CD4-positive, alpha-beta T cell treated with Interleukin-4 for 4 hours (primary cell): ENCODE measurements at regions not wholly inside any gene's neighbourhood (a gene's known extent, or its start where the extent isn't known, plus 50 kb on each side); places are given as distances from the start of the nearest gene placed in this dataset.

Experiments
- DNase-seq: peaks from one replicate; pipeline ENCODE4 v3.0.0-alpha.2; 2020

- no peak for DNase-seq
Observed at GRCh38 chr2:240325016-240326007, 110.2 kb upstream of the GPC1 start.

GRCh38 chr2:240326246-240326645 lies 109.2 kb upstream of the GPC1 start:
- no peak for DNase-seq

- no peak for DNase-seq
Observed at GRCh38 chr2:240326886-240327285, 108.6 kb upstream of the GPC1 start.

GRCh38 chr2:240327566-240327965 lies 107.9 kb upstream of the GPC1 start:
- no peak for DNase-seq

GRCh38 chr2:240328526-240328925 lies 106.9 kb upstream of the GPC1 start:
- no peak for DNase-seq

GRCh38 chr2:240329116-240329665 lies 106.3 kb upstream of the GPC1 start:
- DNase-seq = no peak

GRCh38 chr2:240329778-240330177 lies 105.7 kb upstream of the GPC1 start:
- no peak for DNase-seq

- no peak for DNase-seq
Observed at GRCh38 chr2:240333985-240334384, 101.5 kb upstream of the GPC1 start.

GRCh38 chr2:240335061-240335460 lies 100.4 kb upstream of the GPC1 start:
- no peak for DNase-seq

- DNase-seq = no peak
Observed at GRCh38 chr2:240336820-240337427, 98.5 kb upstream of the GPC1 start.

GRCh38 chr2:240338274-240338673 lies 97.2 kb upstream of the GPC1 start:
- no peak for DNase-seq

GRCh38 chr2:240339411-240340360 lies 95.8 kb upstream of the GPC1 start:
- no peak for DNase-seq

- DNase-seq = no peak
Observed at GRCh38 chr2:240340361-240340761, 95.1 kb upstream of the GPC1 start.

- DNase-seq = no peak
Observed at GRCh38 chr2:240341064-240341463, 94.4 kb upstream of the GPC1 start.

- no peak for DNase-seq
Observed at GRCh38 chr2:240343548-240343947, 91.9 kb upstream of the GPC1 start.

GRCh38 chr2:240344904-240345303 lies 90.6 kb upstream of the GPC1 start:
- no peak for DNase-seq

GRCh38 chr2:240346015-240346752 lies 89.3 kb upstream of the GPC1 start:
- no peak for DNase-seq

- DNase-seq = no peak
Observed at GRCh38 chr2:240346753-240347372, 88.6 kb upstream of the GPC1 start.

GRCh38 chr2:240347373-240347940 lies 88.0 kb upstream of the GPC1 start:
- no peak for DNase-seq

GRCh38 chr2:240347949-240348500 lies 87.4 kb upstream of the GPC1 start:
- no peak for DNase-seq

GRCh38 chr2:240348522-240348921 lies 86.9 kb upstream of the GPC1 start:
- DNase-seq = no peak
